H1 (cell line): ENCODE measurements at regions not wholly inside any gene's neighbourhood (a gene's known extent, or its start where the extent isn't known, plus 50 kb on each side); places are given as distances from the start of the nearest gene placed in this dataset.
A peak's percentile ranks its signal among the peaks of the same experiment; 100 is the strongest.

Experiments
- CTCF ChIA-PET: fragments of 300-600 bp; sonication (Branson Sonifier 250); formaldehyde crosslinking; loops from one replicate; lab custom pipeline; 2021; ENCODE audit not compliant: partially characterized antibody; lab: Charles Lee
- POLR2A ChIA-PET: fragments of 300-600 bp; sonication (Branson Sonifier 250); formaldehyde crosslinking; loops from one replicate; lab custom pipeline; 2021; ENCODE audit warnings: inconsistent platforms; ENCODE audit not compliant: partially characterized antibody; lab: Charles Lee
- DNase-seq, 2 experiments: peaks; one replicate each; pipeline versions ENCODE4 v3.0.0 to v3.0.0-alpha.2; 2010 to 2022; ENCODE audit warnings: low spot score in 2 of 2, low read depth in 1 of 2, mixed read lengths in 1 of 2
- FAIRE-seq: peaks from 2 replicates; lab custom pipeline; 2011; peaks lifted over from hg19 to GRCh38; lab: Jason Lieb, UNC
- H2AFZ ChIP-seq: 2 replicates; pipeline ENCODE4 v1.8.1; 2012; ENCODE audit warnings: low read length, inconsistent platforms
- H2AK5ac ChIP-seq: 2 replicates; pipeline ENCODE4 v1.6.1; 2013; ENCODE audit warnings: low read depth, low read length
- H2BK120ac ChIP-seq: replicated peaks from 2 replicates; pipeline ENCODE3; 2013; ENCODE audit warnings: low read depth, low read length, inconsistent platforms
- H2BK12ac ChIP-seq: 2 replicates; pipeline ENCODE4 v1.6.1; 2013; ENCODE audit warnings: low read depth, low read length
- H2BK15ac ChIP-seq: 2 replicates; pipeline ENCODE4 v1.6.1; 2013; ENCODE audit warnings: low read length
- H2BK20ac ChIP-seq: 2 replicates; pipeline ENCODE4 v1.6.1; 2013; ENCODE audit warnings: low read length
- H2BK5ac ChIP-seq: 2 replicates; pipeline ENCODE4 v1.6.1; 2013; ENCODE audit warnings: low read depth, low read length
- H3K14ac ChIP-seq: 2 replicates; pipeline ENCODE4 v1.6.1; 2013; ENCODE audit warnings: inconsistent platforms; ENCODE audit not compliant: insufficient read length
- H3K18ac ChIP-seq: 2 replicates; pipeline ENCODE4 v1.6.1; 2013; ENCODE audit warnings: low read length; ENCODE audit errors: extremely low read depth
- H3K23ac ChIP-seq: 2 replicates; pipeline ENCODE4 v1.6.1; 2013; ENCODE audit warnings: inconsistent platforms; ENCODE audit not compliant: insufficient read length
- H3K23me2 ChIP-seq: 2 replicates; pipeline ENCODE4 v1.6.1; 2013; ENCODE audit warnings: low read depth, low read length
- H3K27ac ChIP-seq: 2 replicates; pipeline ENCODE4 v1.6.1; 2011; ENCODE audit warnings: low read depth, low read length, inconsistent platforms
- H3K27me3 ChIP-seq, 4 experiments: replicated peaks in 1 of 4; 1 replicate in 1 of 4; 2 replicates in 3 of 4; pipeline versions ENCODE4 v1.6.1 to v1.8.1; 2011 to 2013; ENCODE audit warnings: low read length in 3 of 4, mild to moderate bottlenecking in 3 of 4, inconsistent platforms in 2 of 4, mixed read lengths in 2 of 4, moderate library complexity in 1 of 4; ENCODE audit not compliant: control insufficient read depth in 3 of 4, insufficient read depth in 3 of 4; ENCODE audit errors: extremely low read depth in 1 of 4
- H3K36me3 ChIP-seq, 4 experiments: 2 replicates each; pipeline versions ENCODE4 v1.6.1 to v1.8.1; 2011 to 2013; ENCODE audit warnings: mild to moderate bottlenecking in 4 of 4, low read length in 3 of 4, moderate library complexity in 2 of 4, control low read depth in 1 of 4, inconsistent platforms in 1 of 4; ENCODE audit not compliant: insufficient read depth in 4 of 4, control insufficient read depth in 2 of 4
- H3K4ac ChIP-seq: replicated peaks from 2 replicates; pipeline ENCODE3; 2013; ENCODE audit warnings: low read length, low read depth, mixed read lengths, inconsistent platforms; ENCODE audit not compliant: insufficient read length
- H3K4me1 ChIP-seq, 4 experiments: replicated peaks in 1 of 4; 1 replicate in 1 of 4; 2 replicates in 3 of 4; pipeline versions ENCODE4 v1.6.1 to v1.8.1; 2011 to 2013; ENCODE audit warnings: low read length in 3 of 4, inconsistent platforms in 2 of 4, mixed read lengths in 1 of 4; ENCODE audit not compliant: insufficient read depth in 4 of 4, control insufficient read depth in 3 of 4
- H3K4me2 ChIP-seq, 2 experiments: 2 replicates each; pipeline versions ENCODE4 v1.6.1 to v1.8.1; 2011 to 2013; ENCODE audit warnings: low read depth in 2 of 2, low read length in 2 of 2, control low read depth in 1 of 2, inconsistent platforms in 1 of 2, mild to moderate bottlenecking in 1 of 2; ENCODE audit not compliant: insufficient read depth in 1 of 2
- H3K4me3 ChIP-seq, 4 experiments: fragments of 200-600, 300-600 bp in 1 of 4; sonication (generic), shearing (Covaris generic), sonication (Bioruptor Twin) in 1 of 4; 2 replicates each; pipeline versions ENCODE4 v1.5.1 to v1.8.1; 2011 to 2016; ENCODE audit warnings: low read length in 4 of 4, low read depth in 3 of 4, control low read depth in 2 of 4, inconsistent platforms in 2 of 4, mild to moderate bottlenecking in 2 of 4, mixed read lengths in 1 of 4, moderate library complexity in 1 of 4; ENCODE audit not compliant: insufficient read depth in 2 of 4; ENCODE audit errors: extremely low read depth in 1 of 4
- H3K56ac ChIP-seq: replicated peaks from 2 replicates; pipeline ENCODE3; 2013; ENCODE audit warnings: low read depth, mild to moderate bottlenecking, mixed read lengths, low read length, inconsistent platforms; ENCODE audit not compliant: insufficient read length
- H3K79me1 ChIP-seq: 2 replicates; pipeline ENCODE4 v1.6.1; 2013; ENCODE audit warnings: low read depth, low read length, control low read depth
- H3K79me2 ChIP-seq, 2 experiments: 2 replicates each; pipeline versions ENCODE4 v1.6.1 to v1.8.1; 2012 to 2013; ENCODE audit warnings: low read length in 2 of 2, mild to moderate bottlenecking in 2 of 2, inconsistent platforms in 1 of 2; ENCODE audit not compliant: insufficient read depth in 2 of 2, control insufficient read depth in 1 of 2
- H3K9ac ChIP-seq, 4 experiments: replicated peaks in 1 of 4; 1 replicate in 1 of 4; 2 replicates in 3 of 4; pipeline versions ENCODE4 v1.6.1 to v1.8.1; 2011 to 2013; ENCODE audit warnings: low read depth in 3 of 4, low read length in 3 of 4, control low read depth in 2 of 4, mild to moderate bottlenecking in 2 of 4, moderate library complexity in 2 of 4, inconsistent platforms in 1 of 4; ENCODE audit errors: extremely low read depth in 1 of 4
- H3K9me3 ChIP-seq, 2 experiments: 2 replicates each; pipeline versions ENCODE4 v1.6.1 to v1.8.1; 2012 to 2013; ENCODE audit warnings: mild to moderate bottlenecking in 2 of 2, moderate library complexity in 2 of 2, control low read depth in 1 of 2, inconsistent platforms in 1 of 2, low read depth in 1 of 2, low read length in 1 of 2, mixed read lengths in 1 of 2; ENCODE audit not compliant: insufficient read depth in 2 of 2
- H4K20me1 ChIP-seq, 2 experiments: replicated peaks in 1 of 2; 2 replicates each; pipeline versions ENCODE3 to v1.8.1; 2011 to 2013; ENCODE audit warnings: inconsistent platforms in 2 of 2, low read length in 2 of 2, mild to moderate bottlenecking in 1 of 2; ENCODE audit not compliant: insufficient read depth in 2 of 2, control insufficient read depth in 1 of 2
- H4K5ac ChIP-seq: 2 replicates; pipeline ENCODE4 v1.6.1; 2013; ENCODE audit warnings: low read length, low read depth, mixed read lengths, inconsistent platforms; ENCODE audit not compliant: insufficient read length
- H4K8ac ChIP-seq: 2 replicates; pipeline ENCODE4 v1.8.0; 2013; ENCODE audit warnings: mild to moderate bottlenecking, moderate library complexity, low read length, inconsistent platforms; ENCODE audit not compliant: insufficient read depth; ENCODE audit errors: extremely low read depth
- H4K91ac ChIP-seq: replicated peaks from 2 replicates; pipeline ENCODE3; 2013; ENCODE audit warnings: low read length, mixed read lengths, inconsistent platforms; ENCODE audit not compliant: insufficient read length
- ATF2 ChIP-seq: IDR thresholded peaks from 2 replicates; pipeline ENCODE4 v1.6.1; 2012; ENCODE audit warnings: low read length, inconsistent platforms
- EZH2 ChIP-seq: fragments of 200-600 bp; sonication (generic); IDR thresholded peaks from 2 replicates; pipeline ENCODE4 v1.7.1; 2012; ENCODE audit warnings: low read depth, mild to moderate bottlenecking, moderate library complexity, low read length, inconsistent platforms; ENCODE audit not compliant: severe bottlenecking
- HDAC6 ChIP-seq: IDR thresholded peaks from one replicate; pipeline ENCODE4 v1.7.1; 2012; ENCODE audit warnings: low read depth, mild to moderate bottlenecking, inconsistent platforms, low read length, moderate library complexity
- RNF2 ChIP-seq: fragments of 200-900, 300-1000 bp; sonication (generic); IDR thresholded peaks from 2 replicates; pipeline ENCODE4 v1.7.1; 2016; ENCODE audit warnings: borderline replicate concordance, low read depth, mild to moderate bottlenecking, antibody characterized with exemption, low read length; ENCODE audit not compliant: poor library complexity, severe bottlenecking; ENCODE audit errors: missing control alignments
- SIRT6 ChIP-seq: IDR thresholded peaks from one replicate; pipeline ENCODE4 v1.7.1; 2012; ENCODE audit warnings: low read length, inconsistent platforms
- SRF ChIP-seq: IDR thresholded peaks from 2 replicates; pipeline ENCODE4 v1.6.1; 2011; ENCODE audit warnings: mild to moderate bottlenecking, low read depth, low read length, moderate library complexity
- WGBS, 2 experiments: shearing (Covaris generic) in 1 of 2; methylation state at CpG; one replicate each; pipeline versions ENCODE4 v1.1.6 to v1.1.7; 2013 to 2015; ENCODE audit warnings: low lambda C conversion rate in 2 of 2, mixed read lengths in 2 of 2, inconsistent platforms in 1 of 2, low coverage in 1 of 2, missing lambda C conversion rate in 1 of 2; ENCODE audit not compliant: insufficient replicate concordance in 2 of 2, insufficient coverage in 1 of 2, insufficient read length in 1 of 2; ENCODE audit errors: extremely low coverage in 1 of 2, missing lambda C conversion rate in 1 of 2; 5-methylcytosine and 5-hydroxymethylcytosine counted together

- DNase-seq (no peak), FAIRE-seq (peak; percentile 13)
- Histone ChIP-seq H2AFZ (no peak overlapping the region), H4K8ac (no peak overlapping the region), H3K56ac (no peak overlapping the region), H4K20me1 (no peaks in the 10 kb centered on the region), H3K79me2 (no peaks in the 10 kb centered on the region), H3K79me1 (no peaks in the 10 kb centered on the region), H3K18ac (no peak overlapping the region), H2BK5ac (no peak overlapping the region), H4K91ac (no peak overlapping the region), H2BK12ac (no peak overlapping the region), H2AK5ac (no peak overlapping the region), H3K4me1 (no peaks in the 10 kb centered on the region), H2BK20ac (no peak overlapping the region), H3K27ac (no peak overlapping the region), H3K9ac (no peak overlapping the region), H2BK120ac (no peak overlapping the region), H3K36me3 (no peaks in the 10 kb centered on the region), H3K9me3 (no peaks in the 10 kb centered on the region), H3K14ac (no peak overlapping the region), H3K27me3 (peaks cover 0 to 1% (median 0%) of the 10 kb centered on the region in 4 experiments; a peak in 1 of 7 replicates), H2BK15ac (no peak overlapping the region), H3K4me2 (no peak overlapping the region), H4K5ac (no peak overlapping the region), H3K23me2 (no peaks in the 10 kb centered on the region)
- 64% methylated on average over 4 of the region's 4 CpGs; no CpG with 5 or more reads in 1 of the 2 experiments for WGBS, 2 experiments
- POLR2A ChIA-PET, result no interaction called here
- CTCF ChIA-PET, result no interaction called here
- TF ChIP-seq RNF2 (no peak), ATF2 (no peak), EZH2 (no peak), SIRT6 (no peak), HDAC6 (no peak), SRF (no peak)
- TF ChIP-seq, all 59 proteins: peak for 0
- no peak overlapping the region for H3K4me3 ChIP-seq
- no peak overlapping the region for H3K23ac ChIP-seq
- H3K4ac ChIP-seq, result no peak overlapping the region
Measured at GRCh38 chr2:67642046-67642382, 244.9 kb downstream of the ETAA1 start.
